ENCODE measurements at regions not wholly inside any gene's neighbourhood (a gene's known extent, or its start where the extent isn't known, plus 50 kb on each side); places are given as distances from the start of the nearest gene placed in this dataset.

DNA sequence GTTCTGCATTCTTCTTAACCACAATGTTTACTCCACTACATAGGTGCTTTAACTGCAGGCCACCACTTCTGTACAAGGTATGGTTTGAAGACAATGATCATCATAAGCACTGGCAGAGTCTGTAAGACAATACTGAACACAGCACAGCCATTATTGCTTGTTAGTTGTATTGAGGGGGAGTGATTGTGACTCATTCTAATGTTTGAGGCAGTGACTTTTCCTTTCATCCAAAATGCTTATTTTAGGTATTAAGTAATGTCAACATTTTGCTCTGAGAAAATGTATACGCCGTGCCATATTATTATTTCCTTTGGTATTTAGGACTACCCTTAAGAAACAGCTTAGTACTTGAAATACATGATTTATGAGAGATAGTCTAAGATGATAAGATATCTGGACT lies 618.2 kb upstream of the ZNF717 start:
- no peaks in the 10 kb centered on the region for H3K9me3 ChIP-seq (ENCODE audit: control insufficient read depth in 2 of 3, insufficient read depth in 1 of 3, low read length in 3 of 3)
- FAIRE-seq (no peak), DNase-seq (no peak)
- H3K36me3 ChIP-seq (ENCODE audit: control insufficient read depth in 2 of 3, insufficient read depth in 3 of 3, low read length in 3 of 3), result no peaks in the 10 kb centered on the region
- no peak overlapping the region for H3K27ac ChIP-seq (ENCODE audit: low read depth in 2 of 2, low read length in 2 of 2)
- TF ChIP-seq, protein P1, sequence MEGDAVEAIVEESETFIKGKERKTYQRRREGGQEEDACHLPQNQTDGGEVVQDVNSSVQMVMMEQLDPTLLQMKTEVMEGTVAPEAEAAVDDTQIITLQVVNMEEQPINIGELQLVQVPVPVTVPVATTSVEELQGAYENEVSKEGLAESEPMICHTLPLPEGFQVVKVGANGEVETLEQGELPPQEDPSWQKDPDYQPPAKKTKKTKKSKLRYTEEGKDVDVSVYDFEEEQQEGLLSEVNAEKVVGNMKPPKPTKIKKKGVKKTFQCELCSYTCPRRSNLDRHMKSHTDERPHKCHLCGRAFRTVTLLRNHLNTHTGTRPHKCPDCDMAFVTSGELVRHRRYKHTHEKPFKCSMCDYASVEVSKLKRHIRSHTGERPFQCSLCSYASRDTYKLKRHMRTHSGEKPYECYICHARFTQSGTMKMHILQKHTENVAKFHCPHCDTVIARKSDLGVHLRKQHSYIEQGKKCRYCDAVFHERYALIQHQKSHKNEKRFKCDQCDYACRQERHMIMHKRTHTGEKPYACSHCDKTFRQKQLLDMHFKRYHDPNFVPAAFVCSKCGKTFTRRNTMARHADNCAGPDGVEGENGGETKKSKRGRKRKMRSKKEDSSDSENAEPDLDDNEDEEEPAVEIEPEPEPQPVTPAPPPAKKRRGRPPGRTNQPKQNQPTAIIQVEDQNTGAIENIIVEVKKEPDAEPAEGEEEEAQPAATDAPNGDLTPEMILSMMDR (IDR thresholded peaks at IDR 0.05; ENCODE audit: borderline replicate concordance, extremely low read depth, insufficient read depth), result no peak
- no peaks in the 10 kb centered on the region for H3K27me3 ChIP-seq (ENCODE audit: control insufficient read depth, insufficient read depth, low read length)
- intact Hi-C loops (cut with DNase I), result no loop called here
- no peaks in the 10 kb centered on the region for H3K4me1 ChIP-seq (ENCODE audit: control insufficient read depth in 2 of 3, insufficient read depth in 2 of 3, low read depth in 1 of 3, low read length in 3 of 3)
- no peak overlapping the region for H3K9ac ChIP-seq (ENCODE audit: low read length in 3 of 3)
- no peak overlapping the region for H3K4me3 ChIP-seq (ENCODE audit: low read length in 3 of 3)

DNA sequence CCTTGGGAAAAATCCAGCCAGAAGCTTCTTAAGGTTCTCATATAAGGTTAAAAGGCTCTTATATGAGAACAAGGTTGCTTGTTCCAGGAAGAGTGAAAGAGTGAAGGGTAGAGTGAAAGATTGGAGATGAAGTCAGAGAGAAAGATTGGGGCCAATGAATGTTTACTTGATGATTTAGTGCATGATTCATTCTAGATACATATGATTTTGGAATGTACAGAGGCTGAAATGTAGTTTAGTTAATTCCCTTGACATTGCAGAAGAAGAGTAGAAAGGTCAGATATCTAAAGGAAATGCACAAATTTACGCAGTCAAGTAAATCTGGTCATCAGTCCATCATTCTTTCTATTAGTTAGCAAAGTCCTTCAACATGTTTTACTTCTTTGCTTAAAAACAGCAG lies 619.8 kb upstream of the ZNF717 start:
- no peak overlapping the region for H3K27ac ChIP-seq (ENCODE audit: low read depth in 2 of 2, low read length in 2 of 2)
- no peaks in the 10 kb centered on the region for H3K9me3 ChIP-seq (ENCODE audit: control insufficient read depth in 2 of 3, insufficient read depth in 1 of 3, low read length in 3 of 3)
- no peaks in the 10 kb centered on the region for H3K4me1 ChIP-seq (ENCODE audit: control insufficient read depth in 2 of 3, insufficient read depth in 2 of 3, low read depth in 1 of 3, low read length in 3 of 3)
- TF ChIP-seq, protein P1 (IDR thresholded peaks at IDR 0.05; ENCODE audit: borderline replicate concordance, extremely low read depth, insufficient read depth), result no peak
- no peak overlapping the region for H3K9ac ChIP-seq (ENCODE audit: low read length in 3 of 3)
- no peak for DNase-seq
- intact Hi-C loops (cut with DNase I), result no loop called here
- H3K4me3 ChIP-seq (ENCODE audit: low read length in 3 of 3), result no peak overlapping the region
- H3K36me3 ChIP-seq (ENCODE audit: control insufficient read depth in 2 of 3, insufficient read depth in 3 of 3, low read length in 3 of 3), result no peaks in the 10 kb centered on the region
- FAIRE-seq, result no peak
- no peaks in the 10 kb centered on the region for H3K27me3 ChIP-seq (ENCODE audit: control insufficient read depth, insufficient read depth, low read length)

DNA sequence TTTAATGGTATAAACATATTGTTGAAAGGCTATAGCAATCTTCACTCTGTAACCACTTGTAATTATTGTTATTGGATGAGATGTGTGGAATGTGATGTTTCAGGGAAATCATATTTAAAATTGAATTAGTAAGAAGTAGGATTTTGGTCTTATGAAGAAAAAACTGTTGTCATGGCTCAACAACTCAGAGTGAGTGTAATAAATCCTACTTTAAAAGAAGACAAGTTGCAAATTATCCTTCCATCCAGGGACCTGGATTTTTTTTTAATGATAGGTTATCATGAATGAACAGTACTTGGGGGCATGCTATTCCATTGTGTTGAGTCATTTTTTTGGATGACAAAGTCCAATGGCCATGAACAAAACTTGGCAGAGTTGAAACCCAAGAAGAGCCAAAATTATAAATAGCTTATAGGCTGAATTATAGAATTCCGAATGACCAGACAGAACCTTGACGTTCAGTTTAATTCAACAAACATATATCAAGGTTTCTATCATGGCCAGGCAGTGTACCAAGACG lies 625.5 kb upstream of the ZNF717 start:
- FAIRE-seq (no peak), DNase-seq (no peak)
- H3K36me3 ChIP-seq (ENCODE audit: control insufficient read depth in 2 of 3, insufficient read depth in 3 of 3, low read length in 3 of 3), result no peaks in the 10 kb centered on the region
- H3K4me3 ChIP-seq (ENCODE audit: low read length in 3 of 3), result no peak overlapping the region
- no peaks in the 10 kb centered on the region for H3K27me3 ChIP-seq (ENCODE audit: control insufficient read depth, insufficient read depth, low read length)
- H3K9ac ChIP-seq (ENCODE audit: low read length in 3 of 3), result no peak overlapping the region
- no peak overlapping the region for H3K27ac ChIP-seq (ENCODE audit: low read depth in 2 of 2, low read length in 2 of 2)
- intact Hi-C loops (cut with DNase I), result no loop called here
- no peaks in the 10 kb centered on the region for H3K4me1 ChIP-seq (ENCODE audit: control insufficient read depth in 2 of 3, insufficient read depth in 2 of 3, low read depth in 1 of 3, low read length in 3 of 3)
- H3K9me3 ChIP-seq (ENCODE audit: control insufficient read depth in 2 of 3, insufficient read depth in 1 of 3, low read length in 3 of 3), result no peaks in the 10 kb centered on the region
- TF ChIP-seq, protein P1 (IDR thresholded peaks at IDR 0.05; ENCODE audit: borderline replicate concordance, extremely low read depth, insufficient read depth), result no peak

DNA sequence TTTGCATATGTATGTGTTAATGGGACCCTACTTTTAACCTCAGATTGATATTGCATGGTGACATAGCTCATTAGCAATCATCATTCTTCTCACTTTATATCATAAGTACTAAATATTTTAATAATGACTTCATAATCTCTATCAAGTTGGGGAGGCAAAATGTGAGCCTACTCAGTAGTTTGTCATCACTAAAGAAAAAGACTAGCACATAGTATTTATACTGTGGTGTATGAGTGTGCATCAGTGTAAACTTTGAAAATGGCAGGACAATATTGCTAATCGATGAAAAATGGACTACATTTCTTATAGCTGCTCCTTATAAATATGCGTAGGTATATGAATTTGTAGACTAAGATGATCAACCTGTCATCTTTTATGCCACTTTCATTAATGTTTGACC lies 624.5 kb upstream of the ROBO2 start:
- no peak overlapping the region for H3K27ac ChIP-seq (ENCODE audit: low read depth in 2 of 2, low read length in 2 of 2)

More for the DNA sequence above, 624.5 kb upstream of the ROBO2 start:
- no peaks in the 10 kb centered on the region for H3K27me3 ChIP-seq (ENCODE audit: control insufficient read depth, insufficient read depth, low read length)
- H3K4me1 ChIP-seq (ENCODE audit: control insufficient read depth in 2 of 3, insufficient read depth in 2 of 3, low read depth in 1 of 3, low read length in 3 of 3), result no peaks in the 10 kb centered on the region
- H3K36me3 ChIP-seq (ENCODE audit: control insufficient read depth in 2 of 3, insufficient read depth in 3 of 3, low read length in 3 of 3), result no peaks in the 10 kb centered on the region
- TF ChIP-seq, protein P1 (IDR thresholded peaks at IDR 0.05; ENCODE audit: borderline replicate concordance, extremely low read depth, insufficient read depth), result no peak
- no peak overlapping the region for H3K4me3 ChIP-seq (ENCODE audit: low read length in 3 of 3)
- no peaks in the 10 kb centered on the region for H3K9me3 ChIP-seq (ENCODE audit: control insufficient read depth in 2 of 3, insufficient read depth in 1 of 3, low read length in 3 of 3)
- no peak for FAIRE-seq
- intact Hi-C loops (cut with DNase I), result no loop called here
- no peak overlapping the region for H3K9ac ChIP-seq (ENCODE audit: low read length in 3 of 3)
- no peak for DNase-seq
